C4-2B (cell line): ENCODE measurements at regions not wholly inside any gene's neighbourhood (a gene's known extent, or its start where the extent isn't known, plus 50 kb on each side); places are given as distances from the start of the nearest gene placed in this dataset.

Experiments
- H3K27ac ChIP-seq: fragments of 450-650 bp; 2 replicates; pipeline ENCODE4 v1.5.1; 2017
- CTCF ChIP-seq: fragments of 450-650 bp; conservative IDR thresholded peaks from 2 replicates; pipeline ENCODE4 v1.5.1; 2017; ENCODE audit warnings: mild to moderate bottlenecking
- ZFX ChIP-seq: fragments of 450-650 bp; IDR thresholded peaks from 2 replicates; pipeline ENCODE4 v1.6.1; 2017

- TF ChIP-seq ZFX = no peak
- no peak for TF ChIP-seq CTCF
- H3K27ac ChIP-seq = no peak overlapping the region
These were observed 117.1 kb upstream of the IRX4 start for GRCh38 chr5:1999794-2000193.

- no peak for TF ChIP-seq CTCF
- TF ChIP-seq ZFX = no peak
- no peak overlapping the region for H3K27ac ChIP-seq
These were observed 116.1 kb upstream of the IRX4 start for GRCh38 chr5:1998716-1999317.

- no peak overlapping the region for H3K27ac ChIP-seq
These were observed 115.6 kb upstream of the IRX4 start for GRCh38 chr5:1998348-1998669.

GRCh38 chr5:1997640-1998347 lies 115.1 kb upstream of the IRX4 start:
- TF ChIP-seq ZFX = no peak
- TF ChIP-seq CTCF = no peak

More at GRCh38 chr5:1998348-1998669, 115.6 kb upstream of the IRX4 start:
- TF ChIP-seq CTCF = no peak
- TF ChIP-seq ZFX = no peak

GRCh38 chr5:1995491-1995890 lies 112.8 kb upstream of the IRX4 start:
- H3K27ac ChIP-seq = no peak overlapping the region
- no peak for TF ChIP-seq CTCF
- TF ChIP-seq ZFX = no peak

More at GRCh38 chr5:1997640-1998347, 115.1 kb upstream of the IRX4 start:
- H3K27ac ChIP-seq = no peak overlapping the region

GRCh38 chr5:1987471-1987870 lies 104.7 kb upstream of the IRX4 start:
- H3K27ac ChIP-seq = no peak overlapping the region
- no peak for TF ChIP-seq CTCF
- no peak for TF ChIP-seq ZFX

GRCh38 chr5:1985781-1986180 lies 103.1 kb upstream of the IRX4 start:
- no peak overlapping the region for H3K27ac ChIP-seq
- TF ChIP-seq CTCF = no peak
- TF ChIP-seq ZFX = no peak
